ENCODE measurements at regions not wholly inside any gene's neighbourhood (a gene's known extent, or its start where the extent isn't known, plus 50 kb on each side); places are given as distances from the start of the nearest gene placed in this dataset.

GRCh38 chr3:144816323-144816722, 844.7 kb downstream of the DIPK2A start:
- Histone ChIP-seq H2BK120ac (ENCODE audit: low read depth, low read length, poor library complexity, severe bottlenecking) (no peak overlapping the region), H2AFZ (ENCODE audit: low read length) (no peak overlapping the region), H2AK5ac (ENCODE audit: insufficient read length, low read length) (no peak overlapping the region), H3K14ac (ENCODE audit: insufficient read depth, low read length) (no peak overlapping the region), H4K5ac (ENCODE audit: insufficient read length, low read depth, low read length) (no peak overlapping the region), H3K23me2 (ENCODE audit: insufficient read length, low read depth, low read length, poor library complexity, severe bottlenecking) (no peaks in the 10 kb centered on the region), H3K56ac (ENCODE audit: insufficient read length, low read depth, low read length) (no peak overlapping the region), H2BK12ac (ENCODE audit: insufficient read length, low read depth, low read length) (no peak overlapping the region), H2BK5ac (ENCODE audit: insufficient read length, low read length) (no peak overlapping the region), H3K27ac (ENCODE audit: insufficient read length, low read depth, low read length) (no peak overlapping the region), H3K4me1 (ENCODE audit: insufficient read depth, low read length) (no peaks in the 10 kb centered on the region), H3K4me2 (ENCODE audit: insufficient read depth, insufficient read length, low read length) (no peak overlapping the region), H3K27me3 (ENCODE audit: insufficient read depth, low read length) (no peaks in the 10 kb centered on the region), H4K91ac (ENCODE audit: insufficient read length, low read depth, low read length) (no peak overlapping the region), H4K8ac (replicated peaks; ENCODE audit: insufficient read length, low read depth, low read length) (no peak overlapping the region), H3T11ph (ENCODE audit: low read length) (no peak overlapping the region), H2BK20ac (ENCODE audit: low read depth, low read length, poor library complexity, severe bottlenecking) (no peak overlapping the region), H3K23ac (ENCODE audit: insufficient read length, low read depth, low read length) (no peak overlapping the region), H3K4ac (ENCODE audit: low read depth, low read length) (no peak overlapping the region), H3K18ac (ENCODE audit: insufficient read length, low read depth, low read length) (no peak overlapping the region), H3K9me3 (ENCODE audit: control insufficient read depth, low read depth, low read length) (no peaks in the 10 kb centered on the region), H2BK15ac (ENCODE audit: low read depth, low read length) (no peak overlapping the region), H3K9ac (ENCODE audit: extremely low read depth, insufficient read length, low read length) (no peak overlapping the region), H4K20me1 (ENCODE audit: control insufficient read depth, insufficient read depth, insufficient read length) (no peaks in the 10 kb centered on the region), H3K79me2 (ENCODE audit: insufficient read depth, low read length) (no peaks in the 10 kb centered on the region), H3K79me1 (ENCODE audit: insufficient read depth, low read depth, low read length, poor library complexity, severe bottlenecking) (no peaks in the 10 kb centered on the region)
- no peak overlapping the region for H3K4me3 Mint-ChIP-seq
- TF ChIP-seq CTCF (conservative IDR thresholded peaks at IDR 0.05) = no peak
- H3K9me3 Mint-ChIP-seq = no peaks in the 10 kb centered on the region
- no peaks in the 10 kb centered on the region for H3K36me3 Mint-ChIP-seq (ENCODE audit: insufficient read depth in 1 of 3, low read depth in 3 of 3)
- no peaks in the 10 kb centered on the region for H3K27me3 Mint-ChIP-seq (ENCODE audit: low read depth)
- no peak overlapping the region for H3K27ac Mint-ChIP-seq
- no peak for DNase-seq
- no CpG with 5 or more reads among the region's 2 CpGs for WGBS (ENCODE audit: extremely low coverage, insufficient read length, low lambda C conversion rate)
- peaks cover 5 to 7% of the 10 kb centered on the region in 2 experiments for H3K4me1 Mint-ChIP-seq

Data from H9 (cell line).